GM19438 (cell line): ENCODE measurements at regions not wholly inside any gene's neighbourhood (a gene's known extent, or its start where the extent isn't known, plus 50 kb on each side); places are given as distances from the start of the nearest gene placed in this dataset.

ENCODE experiments used
- ATAC-seq: cut with Tn5 transposase; IDR thresholded peaks from one replicate; pipeline ENCODE4 v1.9.1; 2021; ENCODE audit warnings: low read depth; ENCODE audit not compliant: unreplicated experiment

- ATAC-seq = no peak
Measured at GRCh38 chr17:70772761-70773160, 603.4 kb downstream of the KCNJ2 start.

DNA sequence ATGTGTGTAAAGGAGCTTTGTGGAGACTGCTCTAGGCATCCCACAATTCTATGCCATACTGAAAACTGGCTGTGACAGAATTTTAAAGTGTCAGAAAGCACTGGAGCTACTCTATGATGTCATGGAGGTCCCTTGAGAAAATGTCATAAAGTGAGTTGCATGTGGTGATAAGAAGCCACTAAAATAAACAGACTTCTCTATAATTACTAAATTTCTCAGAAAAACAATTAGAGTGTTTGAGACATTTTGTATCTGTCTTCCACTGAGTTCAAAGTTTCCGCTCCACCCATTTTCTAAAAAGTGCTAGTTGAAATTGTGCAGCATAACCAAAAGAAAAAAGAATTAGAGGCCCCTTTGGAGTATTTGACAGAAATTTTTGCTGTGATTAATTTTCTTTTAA lies 603.9 kb downstream of the KCNJ2 start:
- ATAC-seq = no peak

DNA sequence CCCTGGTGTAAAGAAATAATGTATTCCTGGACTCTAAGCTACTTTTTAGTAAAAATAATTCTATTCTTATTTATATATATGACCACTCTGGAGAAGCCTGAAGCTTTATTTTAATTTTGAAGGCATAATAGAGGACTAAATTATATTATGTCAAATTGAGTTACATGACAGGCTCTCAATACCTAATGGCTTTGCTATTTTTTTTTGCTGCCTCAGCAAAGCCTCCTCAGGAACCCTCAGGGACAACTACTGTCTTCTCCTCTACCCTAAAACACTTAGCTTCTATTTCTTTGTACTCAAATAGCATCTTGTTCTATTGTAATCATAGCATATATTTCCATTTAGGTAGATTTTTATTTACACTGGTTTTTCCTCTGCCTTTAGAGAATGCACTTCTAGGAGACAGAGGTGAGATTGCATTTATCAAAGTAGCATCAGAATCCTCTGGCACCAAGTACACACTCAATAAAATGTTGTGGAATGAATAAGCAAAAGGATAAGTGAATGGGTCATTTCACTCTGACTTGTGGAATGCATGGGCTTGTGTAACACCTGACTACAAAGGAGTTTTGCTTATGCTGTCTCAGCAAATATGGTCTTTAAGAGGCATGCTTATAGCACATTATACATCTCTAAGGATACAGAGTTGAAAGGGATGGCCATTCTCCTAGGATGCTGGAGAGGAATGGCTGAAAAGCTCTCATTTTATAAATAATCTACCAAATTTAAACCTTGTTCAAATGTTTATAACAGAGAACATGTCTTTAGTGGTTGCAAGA lies 605.2 kb downstream of the KCNJ2 start:
- no peak for ATAC-seq

DNA sequence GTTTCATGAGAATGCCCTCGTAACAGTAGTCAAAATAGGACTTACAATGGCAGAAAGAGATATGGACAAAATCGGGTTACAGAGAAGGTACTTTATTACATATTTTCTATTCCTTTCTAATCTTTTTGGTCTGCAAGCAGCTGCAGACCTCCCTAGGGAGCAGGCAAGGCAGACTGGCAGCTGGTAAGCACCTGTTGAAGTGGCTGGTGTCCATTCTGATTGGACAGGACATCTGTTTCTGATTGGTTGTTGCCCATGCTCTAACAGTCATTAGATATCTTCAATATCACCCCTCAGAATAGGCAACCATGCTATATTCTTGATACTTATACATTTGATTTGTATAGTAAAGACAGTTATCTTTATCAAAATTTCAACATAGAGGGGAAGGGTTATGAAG lies 606.3 kb downstream of the KCNJ2 start:
- no peak for ATAC-seq

- no peak for ATAC-seq
Measured at GRCh38 chr17:70776441-70776840, 607.1 kb downstream of the KCNJ2 start.

- ATAC-seq = no peak
Measured at GRCh38 chr17:70780031-70780430, 610.7 kb downstream of the KCNJ2 start.

- ATAC-seq = no peak
Measured at GRCh38 chr17:70786081-70786480, 616.7 kb downstream of the KCNJ2 start.

GRCh38 chr17:70787721-70788300 lies 618.5 kb downstream of the KCNJ2 start:
- no peak for ATAC-seq

- ATAC-seq = no peak
Measured at GRCh38 chr17:70791748-70792443, 622.6 kb downstream of the KCNJ2 start.

DNA sequence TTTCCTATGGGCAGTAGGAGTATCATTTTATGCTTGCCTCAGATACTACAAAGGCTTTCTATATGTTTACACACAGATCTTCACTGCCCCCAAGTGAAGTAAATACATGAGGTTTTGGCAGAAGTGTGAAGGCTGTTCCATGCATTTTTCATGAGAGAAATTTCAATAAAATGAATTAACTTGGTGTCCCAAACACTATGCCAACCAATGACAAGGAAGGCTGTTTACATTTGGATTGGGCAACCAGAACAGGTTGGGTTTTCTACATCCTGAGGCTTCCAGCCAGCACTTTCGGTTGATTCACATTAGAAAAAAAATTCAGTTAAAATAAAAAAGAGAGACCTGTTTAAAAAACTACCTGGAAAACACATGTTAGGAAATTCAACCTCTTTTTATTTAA lies 625.4 kb downstream of the KCNJ2 start:
- ATAC-seq = no peak

- ATAC-seq = no peak
Measured at GRCh38 chr17:70795620-70796019, 626.3 kb downstream of the KCNJ2 start.

DNA sequence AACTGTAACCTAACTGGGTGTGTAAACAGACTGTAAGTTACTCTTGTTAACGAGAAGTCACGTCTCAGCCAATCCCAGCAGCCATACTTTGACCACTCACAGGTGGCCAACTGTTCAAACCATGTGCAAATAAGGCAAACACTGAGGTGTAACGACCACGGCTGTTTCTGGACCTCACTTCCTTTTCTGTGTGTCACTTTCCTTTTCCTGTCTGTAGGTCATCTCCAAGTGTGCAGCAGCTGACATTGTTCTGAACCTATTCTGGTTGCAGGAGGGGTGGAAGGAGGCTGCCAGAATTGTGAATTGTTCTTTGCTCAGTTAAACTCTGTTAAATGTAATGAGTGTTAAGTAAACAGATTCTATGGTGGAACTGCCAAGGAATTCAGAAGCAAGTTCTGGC lies 627.4 kb downstream of the KCNJ2 start:
- ATAC-seq = no peak

GRCh38 chr17:70797166-70797565 lies 627.8 kb downstream of the KCNJ2 start:
- no peak for ATAC-seq

DNA sequence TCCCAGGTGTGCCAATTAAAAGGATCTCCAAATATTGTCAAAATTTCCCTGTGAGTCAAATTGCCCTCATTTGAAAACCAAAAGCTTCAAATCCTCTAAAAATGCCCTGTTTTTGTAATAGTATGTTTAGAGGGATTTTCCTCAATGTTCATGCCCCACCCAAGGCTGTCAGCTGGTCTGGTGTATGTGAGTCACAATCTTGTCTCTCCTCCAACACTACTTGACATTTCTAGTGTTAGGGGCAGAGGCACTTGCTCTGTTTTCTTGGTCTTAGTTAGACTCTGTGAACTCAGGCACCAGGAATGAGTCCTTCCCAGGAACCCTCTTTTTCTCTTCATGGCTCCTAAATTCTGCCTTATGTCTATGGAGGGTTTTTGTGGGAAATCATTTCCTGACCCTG lies 634.8 kb downstream of the KCNJ2 start:
- no peak for ATAC-seq

DNA sequence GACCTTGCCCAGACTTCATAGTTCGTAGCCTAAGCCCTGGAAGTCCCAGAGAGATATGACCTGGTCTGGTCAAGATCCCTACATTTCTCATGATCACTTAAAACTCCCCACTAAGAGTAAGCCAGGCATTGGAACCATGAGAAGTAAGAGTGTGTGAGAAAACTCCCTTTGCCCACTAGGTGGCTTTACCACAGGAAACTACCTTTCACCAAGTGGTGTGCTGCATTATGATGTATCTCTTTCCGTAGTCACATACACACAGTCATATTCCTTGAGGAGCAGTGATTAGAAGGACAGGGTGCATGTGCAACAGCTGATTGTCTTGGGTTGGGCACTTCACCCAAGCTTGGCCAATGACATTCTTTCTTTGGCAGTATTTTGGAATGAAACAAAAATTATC lies 639.3 kb downstream of the KCNJ2 start:
- ATAC-seq = no peak

DNA sequence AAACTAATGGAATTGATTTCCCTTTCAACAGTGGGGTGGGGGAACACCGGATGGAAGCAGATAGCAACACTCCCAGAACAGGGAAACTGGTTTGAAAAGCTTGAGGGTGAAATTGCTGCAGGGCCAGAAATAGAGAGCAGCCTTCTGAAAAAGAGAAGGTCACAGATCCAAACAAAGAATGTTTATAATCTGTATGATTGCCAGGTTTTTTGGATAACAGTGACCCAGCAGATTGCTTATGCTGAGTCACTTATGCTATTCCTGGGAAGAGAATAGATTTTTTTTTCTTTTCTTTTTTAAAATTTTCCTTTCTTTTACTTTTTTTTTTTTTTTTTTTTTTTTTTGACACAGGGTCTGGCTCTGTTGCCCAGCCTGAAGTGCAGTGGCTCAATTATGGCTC lies 641.3 kb downstream of the KCNJ2 start:
- ATAC-seq = no peak

GRCh38 chr17:70813355-70813930 lies 644.1 kb downstream of the KCNJ2 start:
- ATAC-seq = no peak

DNA sequence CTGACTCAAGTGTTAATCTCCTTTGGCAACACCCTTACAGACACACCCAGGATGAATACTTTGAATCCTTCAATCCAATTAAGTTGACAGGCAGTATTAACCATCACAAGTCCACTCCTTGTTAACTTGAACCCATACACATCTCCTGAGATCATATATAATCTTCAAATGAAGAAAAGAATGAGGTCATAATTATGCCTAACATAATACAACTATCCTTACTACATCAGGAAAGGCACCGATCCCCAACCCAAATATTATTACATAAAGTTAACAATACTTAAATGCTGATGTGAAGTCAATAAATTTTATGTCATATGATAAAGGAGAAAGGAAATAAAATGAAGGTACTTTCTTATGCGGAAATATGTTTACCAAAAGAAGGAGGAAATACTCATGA lies 649.9 kb downstream of the KCNJ2 start:
- ATAC-seq = no peak

DNA sequence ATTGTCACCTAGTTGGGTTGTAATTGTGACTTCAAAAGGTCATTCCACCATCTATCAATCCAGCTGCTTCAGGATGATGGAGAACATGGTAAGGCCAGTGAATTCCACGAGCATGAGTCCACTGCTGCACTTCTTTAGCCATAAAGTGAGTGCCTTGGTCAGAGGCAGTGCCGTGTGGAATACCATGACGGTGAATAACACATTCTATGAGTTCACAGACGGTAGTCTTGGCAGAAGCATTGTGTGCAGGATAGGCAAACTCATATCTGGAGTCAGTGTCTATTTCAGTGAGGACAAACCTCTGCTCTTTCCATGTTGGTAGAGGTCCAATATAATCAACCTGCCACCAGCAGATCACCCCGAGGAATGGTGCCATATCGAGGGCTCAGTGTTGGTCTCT lies 650.9 kb downstream of the KCNJ2 start:
- ATAC-seq = no peak

DNA sequence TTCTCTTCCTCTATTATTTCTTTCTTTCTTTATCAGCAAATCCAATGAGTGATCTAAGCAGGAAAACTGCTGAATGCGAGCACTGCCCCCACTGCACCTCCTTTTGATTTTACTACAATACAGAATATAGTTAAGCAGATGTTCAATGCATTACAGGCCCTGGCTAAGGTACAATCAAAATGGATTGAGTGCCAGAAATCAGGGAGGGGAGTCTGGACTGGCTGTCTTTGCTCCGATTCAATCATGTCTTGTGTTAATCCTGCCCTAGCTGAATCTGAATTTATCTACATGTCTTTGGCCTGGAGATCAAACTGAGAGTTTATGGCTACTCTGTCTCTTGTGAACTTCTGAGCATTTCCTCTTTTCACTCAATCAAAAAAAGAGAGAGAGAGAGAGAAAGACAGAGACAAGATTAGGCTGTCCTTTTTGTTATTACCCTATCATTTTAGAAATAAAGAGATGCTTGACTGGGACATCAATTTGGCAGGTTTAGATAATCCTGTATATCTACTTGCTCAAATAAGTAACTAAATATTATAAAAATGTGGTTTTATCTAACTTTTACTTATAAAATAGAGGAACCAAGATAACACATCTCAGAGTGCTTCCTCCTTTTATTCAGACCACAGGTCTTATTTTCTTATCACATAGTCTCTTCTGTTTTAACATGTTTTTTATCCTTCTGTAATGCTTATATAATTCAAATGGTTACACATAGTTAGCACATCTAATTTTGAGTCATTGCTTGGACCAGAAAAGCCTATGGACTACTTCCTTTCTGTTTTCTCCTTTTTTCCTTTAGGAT lies 656.2 kb downstream of the KCNJ2 start:
- no peak for ATAC-seq

GRCh38 chr17:70829876-70830275 lies 660.5 kb downstream of the KCNJ2 start:
- ATAC-seq = no peak
